H54 (cell line): ENCODE measurements at regions not wholly inside any gene's neighbourhood (a gene's known extent, or its start where the extent isn't known, plus 50 kb on each side); places are given as distances from the start of the nearest gene placed in this dataset.

Experiments
- DNase-seq: peaks from one replicate; pipeline ENCODE4 v3.0.0; 2011; ENCODE audit warnings: low spot score, mixed read lengths; ENCODE audit not compliant: insufficient read length
- FAIRE-seq: peaks from 3 replicates; lab custom pipeline; 2011; peaks lifted over from hg19 to GRCh38; lab: Jason Lieb, UNC
- POLR2A ChIP-seq: IDR thresholded peaks from 2 replicates; pipeline ENCODE4 v1.6.1; 2011; ENCODE audit warnings: low read depth, mild to moderate bottlenecking, low read length

DNA sequence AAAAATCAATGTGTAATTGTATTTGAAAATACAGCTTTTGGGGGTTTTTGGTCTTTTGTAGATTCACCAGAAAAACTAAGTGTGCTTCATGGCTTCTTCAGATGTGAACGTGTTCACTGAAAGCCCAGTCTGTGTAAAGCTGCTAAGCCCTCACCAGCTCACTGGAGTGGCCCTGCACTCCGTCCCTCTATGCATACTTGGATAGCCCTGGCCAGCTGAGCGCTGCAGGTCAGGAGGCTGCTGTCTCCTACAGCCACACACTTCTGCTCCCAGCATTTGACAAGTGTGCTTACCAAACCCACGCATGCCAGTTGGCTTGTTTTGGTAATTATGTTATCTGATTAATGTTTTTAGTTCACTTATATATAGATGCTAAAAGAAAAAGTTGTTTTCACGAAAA, 163.5 kb downstream of the TLR5 start:
- TF ChIP-seq POLR2A, result no peak
- FAIRE-seq (no peak), DNase-seq (no peak)

DNA sequence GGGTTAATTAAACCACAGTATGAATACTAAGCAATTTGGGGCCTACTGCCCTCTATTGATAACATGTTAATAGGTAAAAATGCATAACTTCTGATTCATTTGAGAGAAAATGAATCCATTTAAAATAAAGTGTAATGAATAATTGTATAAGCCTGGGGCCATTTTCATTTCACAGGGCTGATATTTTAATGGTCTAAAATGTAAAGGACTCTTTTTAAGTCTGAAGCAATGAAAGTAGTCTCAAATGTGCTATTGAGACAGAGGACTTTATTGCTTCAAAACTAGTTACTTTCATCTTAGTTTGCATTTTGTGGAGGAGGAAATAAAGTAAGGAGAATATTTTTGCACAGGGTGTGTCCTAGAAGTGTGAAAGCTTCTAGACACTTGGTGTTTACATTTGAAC, 155.4 kb downstream of the TLR5 start:
- no peak for FAIRE-seq
- no peak for DNase-seq
- no peak for TF ChIP-seq POLR2A

- no peak for TF ChIP-seq POLR2A
- FAIRE-seq, result no peak
Observed at GRCh38 chr1:222989443-222989842, 153.6 kb downstream of the TLR5 start.

DNA sequence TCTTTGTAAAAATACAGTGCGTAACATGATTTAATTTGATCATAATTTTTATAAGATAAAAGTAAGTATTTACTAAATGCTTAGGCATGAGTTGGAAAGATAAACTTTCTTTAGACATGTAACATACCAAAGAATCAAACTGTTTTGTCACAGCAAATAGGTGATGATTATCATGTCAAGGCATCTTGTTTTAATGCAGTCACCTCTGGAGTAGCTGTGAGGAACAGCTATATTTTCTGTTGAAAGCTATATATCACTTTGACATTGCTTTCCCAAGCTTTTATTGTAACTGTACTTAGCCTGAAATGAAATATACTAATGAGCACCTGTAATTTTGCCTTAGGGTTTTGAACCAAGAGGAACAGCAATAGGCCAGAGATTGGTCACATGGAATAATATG, 151.9 kb downstream of the TLR5 start:
- DNase-seq (no peak), FAIRE-seq (no peak)
- no peak for TF ChIP-seq POLR2A

More at GRCh38 chr1:222989443-222989842, 153.6 kb downstream of the TLR5 start:
- no peak for DNase-seq

DNA sequence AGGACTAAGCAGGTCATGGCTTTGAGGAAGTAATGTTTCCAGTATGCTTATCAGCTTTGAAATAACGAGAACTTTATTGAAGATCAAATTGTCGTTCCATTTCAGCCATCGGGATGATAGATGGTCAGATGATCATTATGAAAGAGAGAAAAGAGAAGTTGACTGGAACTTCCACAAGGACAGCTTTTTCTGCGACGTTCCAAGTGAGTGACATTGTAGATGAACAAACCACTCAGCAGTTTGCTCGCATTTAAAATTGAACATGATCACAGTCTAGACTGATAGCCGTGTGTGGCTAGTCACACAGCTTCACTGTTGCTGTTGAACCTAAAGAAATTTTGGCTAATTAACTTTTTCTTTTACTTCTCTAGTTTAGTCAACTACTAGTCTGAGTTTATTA, 151.1 kb downstream of the TLR5 start:
- no peak for TF ChIP-seq POLR2A
- FAIRE-seq (peak; percentile 38), DNase-seq (no peak)

- DNase-seq (no peak), FAIRE-seq (peak; percentile 23)
- TF ChIP-seq POLR2A, result no peak
Observed at GRCh38 chr1:222994511-222995235, 148.4 kb downstream of the TLR5 start.

GRCh38 chr1:222995236-222995580, 147.8 kb downstream of the TLR5 start:
- TF ChIP-seq POLR2A, result no peak
- DNase-seq (no peak), FAIRE-seq (peak; percentile 20)

DNA sequence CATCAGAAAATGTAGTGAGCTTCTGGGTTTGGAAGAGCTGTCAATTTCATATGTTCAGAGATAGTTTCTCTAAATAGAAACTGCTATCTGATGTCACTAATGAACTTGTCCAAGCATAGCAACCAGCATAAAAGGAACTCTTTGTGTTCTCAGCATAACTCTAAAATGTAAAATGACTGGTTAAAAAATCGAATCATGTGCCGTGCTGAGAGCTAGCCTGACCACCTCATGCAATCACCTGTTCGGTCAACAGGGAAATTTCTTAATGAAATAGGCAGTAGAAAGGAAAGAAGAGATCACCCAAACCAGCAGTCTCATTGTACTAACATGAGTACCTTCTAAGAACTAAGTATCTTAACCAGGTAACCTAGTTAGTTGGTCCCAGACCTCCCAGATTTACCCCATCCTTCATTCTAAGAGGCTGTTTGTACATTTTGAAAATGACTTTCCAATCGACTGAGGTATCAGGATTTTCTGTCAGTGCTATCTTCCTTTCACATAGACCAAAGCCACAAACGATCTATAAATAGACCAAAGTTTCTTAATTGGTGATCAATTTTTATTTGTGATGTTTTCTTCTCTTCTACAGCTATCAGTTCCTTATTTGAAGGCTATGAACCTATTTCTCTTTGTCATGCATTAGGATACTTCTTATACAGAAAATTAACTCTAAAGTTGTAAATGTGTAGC, 147.3 kb downstream of the TLR5 start:
- TF ChIP-seq POLR2A, result no peak
- FAIRE-seq, result peak; percentile 33
- no peak for DNase-seq

- FAIRE-seq, result no peak
- TF ChIP-seq POLR2A, result no peak
- DNase-seq, result no peak
Observed at GRCh38 chr1:222996310-222996975, 146.6 kb downstream of the TLR5 start.

DNA sequence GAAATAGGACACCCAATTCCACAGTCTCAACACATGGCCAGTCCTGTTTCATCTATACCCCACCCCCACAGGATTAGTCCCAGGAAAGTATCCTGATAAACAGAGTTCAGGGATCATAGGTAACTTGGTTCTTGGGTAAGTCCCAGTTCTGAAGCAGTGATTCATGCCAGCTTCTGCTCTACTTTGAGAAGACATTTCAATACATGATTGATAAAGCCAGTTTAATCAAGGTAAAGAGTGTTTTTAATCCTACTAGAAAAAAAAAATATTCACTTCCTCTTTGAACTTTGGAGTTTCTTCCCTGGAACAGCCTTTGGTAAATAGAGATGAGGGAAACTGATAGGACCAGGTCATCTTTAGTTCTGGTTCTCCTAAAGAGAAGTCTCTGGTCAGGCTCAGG, 142.4 kb downstream of the TLR5 start:
- no peak for DNase-seq
- no peak for FAIRE-seq
- TF ChIP-seq POLR2A, result no peak

DNA sequence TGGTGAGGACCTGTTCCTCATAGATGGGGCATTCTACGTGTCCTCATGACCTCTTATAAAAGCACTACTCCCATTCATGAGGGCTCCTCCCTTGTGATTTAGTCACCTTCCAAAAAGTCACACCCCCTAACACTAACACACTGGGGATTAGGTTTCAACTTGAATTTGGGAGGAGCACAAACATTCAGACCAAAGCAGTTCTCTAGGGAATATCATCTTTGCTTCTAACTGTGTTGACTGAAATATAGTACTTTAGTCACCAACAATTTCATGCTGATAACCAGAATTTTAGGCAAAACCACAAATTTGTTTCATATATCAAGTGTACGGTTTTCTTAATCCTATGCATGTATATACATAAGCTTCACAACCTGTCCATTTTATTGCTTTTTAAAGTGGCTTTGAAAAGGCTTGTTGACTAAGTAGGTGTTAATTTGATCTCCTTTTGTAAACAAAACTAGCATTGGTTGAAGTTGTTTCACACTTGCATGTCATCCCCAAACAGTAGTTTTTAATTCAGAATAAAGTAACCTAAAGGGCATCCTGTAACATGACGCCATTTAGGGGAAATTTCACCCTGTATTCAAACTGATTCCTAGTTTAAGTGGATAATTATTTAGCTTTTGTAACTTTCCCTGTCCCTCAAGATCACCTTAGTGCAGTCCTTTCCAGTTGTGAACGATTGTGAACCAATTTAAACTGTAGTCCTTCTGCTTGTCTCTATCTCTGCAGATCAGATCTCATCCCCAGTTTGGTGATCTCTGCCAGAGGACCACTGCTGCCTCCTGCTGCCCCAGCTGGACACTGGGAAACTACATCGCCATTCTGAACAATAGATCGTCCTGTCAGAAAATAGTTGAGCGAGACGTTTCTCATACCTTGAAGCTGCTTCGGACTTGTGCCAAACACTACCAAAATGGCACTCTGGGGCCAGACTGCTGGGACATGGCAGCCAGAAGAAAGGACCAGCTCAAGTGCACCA, 141.1 kb downstream of the TLR5 start:
- TF ChIP-seq POLR2A, result no peak

GRCh38 chr1:223003549-223003948, 139.5 kb downstream of the TLR5 start:
- no peak for TF ChIP-seq POLR2A
- DNase-seq (no peak), FAIRE-seq (no peak)

More for the DNA sequence above, 141.1 kb downstream of the TLR5 start:
- DNase-seq, result no peak
- no peak for FAIRE-seq

- no peak for TF ChIP-seq POLR2A
- FAIRE-seq (no peak), DNase-seq (no peak)
Observed at GRCh38 chr1:223006371-223006770, 136.7 kb downstream of the TLR5 start.
